ENCODE measurements at regions not wholly inside any gene's neighbourhood (a gene's known extent, or its start where the extent isn't known, plus 50 kb on each side); places are given as distances from the start of the nearest gene placed in this dataset.
"Not testable (repeated sequence)": the region's sequence is repeated elsewhere in the genome, so short reads cannot be mapped to it uniquely, and the experiment has no call there.

DNA sequence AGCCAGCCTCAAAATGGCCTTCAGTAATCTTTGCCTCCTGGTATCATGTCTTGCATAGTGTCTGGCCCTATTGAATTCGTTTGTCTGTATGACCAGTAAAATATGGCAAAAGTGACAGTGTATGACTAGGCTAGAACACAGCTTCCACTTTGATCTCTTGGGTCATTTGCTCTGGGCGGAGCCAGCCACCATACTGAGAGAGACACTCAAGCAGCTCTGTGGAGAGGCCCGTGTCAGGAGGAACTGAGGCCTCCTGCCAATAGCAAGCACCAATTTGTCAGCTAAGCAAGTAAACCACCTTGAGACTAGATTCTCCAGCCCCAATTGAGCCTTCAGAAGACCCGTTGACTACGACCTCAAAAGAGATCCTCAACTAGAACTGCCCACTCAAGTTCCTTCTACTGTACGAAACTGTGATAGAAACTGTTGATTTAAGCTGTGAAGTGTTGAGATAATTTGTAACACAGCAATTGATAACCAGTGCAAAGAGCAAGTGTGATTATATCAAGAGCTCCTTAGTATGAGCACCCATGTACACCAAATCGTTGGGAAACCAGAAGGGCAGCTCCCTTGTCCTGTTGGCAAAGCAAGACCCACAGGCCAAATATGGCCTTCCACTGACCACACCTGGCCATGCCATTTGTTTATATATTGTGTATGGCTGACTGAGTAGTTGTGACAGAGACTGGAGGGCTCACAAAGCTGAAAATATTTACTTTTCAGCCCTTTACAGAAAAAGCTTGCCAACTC is 52.7 kb upstream of the SERBP1 start:
- intact Hi-C loops (cut with DNase I), result no loop called here
- no peak for ATAC-seq
- DNase-seq, result no peak

- no peak for DNase-seq
- intact Hi-C loops (cut with DNase I), result no loop called here
- ATAC-seq, result no peak
Observed at GRCh38 chr1:67484492-67484891, 54.3 kb upstream of the SERBP1 start.

DNA sequence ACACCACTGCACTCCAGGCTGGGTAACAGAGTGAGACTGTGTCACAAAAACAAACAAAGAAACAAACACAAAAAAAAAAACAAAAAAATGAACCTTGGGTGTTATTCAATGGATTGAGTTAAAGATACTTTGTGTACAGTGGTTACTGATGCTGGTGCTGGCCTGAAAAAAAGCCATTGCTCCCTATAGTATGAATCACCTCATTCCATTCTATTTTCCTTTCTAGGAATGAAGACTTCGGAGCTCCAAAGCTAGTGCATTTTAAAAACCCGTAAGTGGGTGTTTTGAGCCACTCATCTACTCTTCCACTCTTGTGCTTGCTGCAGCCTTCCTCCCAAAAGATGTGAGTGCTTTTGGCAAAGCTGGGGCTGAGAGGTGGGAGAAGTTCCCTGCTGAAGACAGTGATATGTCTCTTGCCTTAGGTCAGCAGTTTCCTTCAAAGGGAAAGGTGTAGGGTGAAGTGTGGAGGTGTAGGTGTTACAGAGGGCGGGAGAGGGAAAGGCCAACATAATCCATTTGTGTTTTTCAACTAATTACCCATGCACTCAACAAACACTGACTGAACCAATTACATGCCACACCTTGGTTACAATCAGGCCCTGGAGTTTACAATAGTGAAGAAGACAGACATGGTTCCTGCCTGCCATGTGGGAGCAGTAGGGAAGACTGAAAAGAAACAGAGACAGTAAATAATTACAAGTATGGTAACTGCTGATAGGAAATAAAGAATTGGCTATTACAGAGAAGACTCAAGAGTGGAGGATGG is 55.0 kb upstream of the SERBP1 start:
- intact Hi-C loops (cut with DNase I), result no loop called here
- DNase-seq (no peak), ATAC-seq (no peak)

DNA sequence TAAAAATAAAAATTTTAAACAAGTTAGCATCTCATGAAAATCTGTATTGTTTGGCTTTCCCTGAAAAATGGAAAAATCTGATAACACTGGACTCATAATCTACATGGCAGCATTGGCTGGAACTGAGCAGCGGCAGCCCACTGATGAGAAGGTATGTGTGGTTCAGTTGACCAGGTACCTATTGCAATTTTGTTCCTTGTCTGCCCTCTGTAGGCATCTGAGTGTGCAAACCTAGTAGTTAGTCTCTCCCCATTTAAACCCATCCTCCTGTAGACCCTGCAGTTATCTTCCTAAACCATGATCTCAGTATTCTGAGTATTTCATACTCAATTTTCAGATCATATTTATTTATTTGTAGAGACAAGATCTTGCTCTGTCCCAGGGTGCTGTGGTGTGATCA is 59.4 kb upstream of the SERBP1 start:
- ATAC-seq (peak; percentile 69 to 84), DNase-seq (no peak)
- intact Hi-C loops (cut with DNase I), result loop anchor here (2.0 to 10.0 kb wide), 3 partner anchors 143 to 725 kb away; no protein-coding TSS in a partner anchor

DNA sequence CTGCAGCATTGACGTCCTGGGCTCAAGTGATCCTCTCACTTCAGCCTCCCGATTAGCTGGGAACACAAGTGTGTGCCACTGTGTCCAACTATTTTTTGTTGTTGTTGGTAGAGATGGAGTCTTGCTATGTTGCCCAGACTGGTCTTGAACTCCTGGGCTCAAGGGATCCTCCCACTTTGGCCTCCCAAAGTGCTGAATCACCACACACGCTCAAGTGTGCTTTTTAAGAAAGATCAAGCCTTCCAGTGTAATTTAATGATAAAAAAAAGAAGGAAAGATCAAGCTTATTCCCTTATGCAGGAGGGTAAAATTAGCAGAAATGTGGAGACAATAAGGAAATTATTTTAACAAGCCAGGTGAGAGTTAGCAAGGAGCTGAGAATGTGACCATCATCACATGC is 61.1 kb upstream of the SERBP1 start:
- intact Hi-C loops (cut with DNase I), result loop anchor here (5.0 to 10.0 kb wide), 2 partner anchors 259 to 726 kb away; no protein-coding TSS in a partner anchor
- DNase-seq, result no peak
- ATAC-seq, result no peak

- intact Hi-C loops (cut with DNase I), result loop anchor here (5.0 to 10.0 kb wide), 2 partner anchors 261 to 728 kb away; no protein-coding TSS in a partner anchor
Observed at GRCh38 chr1:67493148-67493547, 62.9 kb upstream of the SERBP1 start.

GRCh38 chr1:67495327-67495726 is 65.1 kb upstream of the SERBP1 start:
- no peak for ATAC-seq
- no peak for DNase-seq
- intact Hi-C loops (cut with DNase I), result loop anchor here in 1 of 2 donors (10.0 kb wide), 1 partner anchor 731 kb away; no protein-coding TSS in a partner anchor

More at GRCh38 chr1:67493148-67493547, 62.9 kb upstream of the SERBP1 start:
- ATAC-seq (no peak), DNase-seq (no peak)

GRCh38 chr1:67496329-67496728 is 66.1 kb upstream of the SERBP1 start:
- intact Hi-C loops (cut with DNase I), result loop anchor here in 1 of 2 donors (10.0 kb wide), 1 partner anchor 732 kb away; no protein-coding TSS in a partner anchor
- no peak for DNase-seq
- no peak for ATAC-seq

- intact Hi-C loops (cut with DNase I), result loop anchor here in 1 of 2 donors (1.0 kb wide), 1 partner anchor 266 kb away; no protein-coding TSS in a partner anchor
- DNase-seq (peak; percentile 84), ATAC-seq (peak; percentile 97 to 98)
Observed at GRCh38 chr1:67500413-67500959, 70.3 kb upstream of the SERBP1 start.

GRCh38 chr1:67503974-67504373 is 73.8 kb upstream of the SERBP1 start:
- intact Hi-C loops (cut with DNase I), result no loop called here
- ATAC-seq (no peak), DNase-seq (no peak)

DNA sequence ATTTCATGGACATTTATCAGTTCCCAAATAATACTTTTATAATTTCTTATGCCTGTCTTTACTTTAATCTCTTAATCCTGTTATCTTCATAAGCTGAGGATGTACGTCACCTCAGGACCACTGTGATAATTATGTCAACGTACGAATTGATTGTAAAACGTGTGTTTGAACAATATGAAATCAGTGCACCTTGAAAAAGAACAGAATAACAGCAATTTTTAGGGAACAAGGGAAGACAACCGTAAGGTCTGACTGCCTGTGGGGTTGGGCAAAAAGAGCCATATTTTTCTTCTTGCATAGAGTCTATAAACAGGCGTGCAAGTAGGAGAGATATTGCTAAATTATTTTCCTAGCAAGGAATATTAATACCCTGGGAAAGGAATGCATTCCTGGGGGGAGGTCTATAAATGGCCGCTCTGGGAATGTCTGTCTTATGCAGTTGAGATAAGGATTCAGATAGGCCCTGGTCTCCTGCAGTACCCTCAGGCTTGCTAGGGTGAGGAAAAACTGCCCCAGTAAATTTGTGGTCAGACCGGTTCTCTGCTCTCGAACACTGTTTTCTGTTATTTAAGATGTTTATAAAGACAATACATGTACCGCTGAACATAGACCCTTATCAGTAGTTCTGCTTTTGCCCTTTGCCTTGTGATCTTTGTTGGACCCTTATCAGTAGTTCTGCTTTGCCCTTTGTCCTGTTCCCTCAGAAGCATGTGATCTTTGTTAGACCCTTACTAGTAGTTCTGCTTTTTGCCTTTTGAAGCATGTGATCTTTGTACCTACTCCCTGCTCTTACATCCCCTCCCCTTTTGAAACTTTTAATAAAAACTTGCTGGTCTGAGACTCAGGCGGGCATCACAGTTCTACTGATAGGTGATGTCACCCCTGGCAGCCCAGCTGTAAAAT is 83.4 kb upstream of the SERBP1 start:
- intact Hi-C loops (cut with DNase I), result not testable (repeated sequence)

GRCh38 chr1:67514300-67514699 is 84.1 kb upstream of the SERBP1 start:
- no peak for ATAC-seq
- no peak for DNase-seq
- intact Hi-C loops (cut with DNase I), result no loop called here

More for the DNA sequence above, 83.4 kb upstream of the SERBP1 start:
- not testable (repeated sequence) for DNase-seq, ATAC-seq

DNA sequence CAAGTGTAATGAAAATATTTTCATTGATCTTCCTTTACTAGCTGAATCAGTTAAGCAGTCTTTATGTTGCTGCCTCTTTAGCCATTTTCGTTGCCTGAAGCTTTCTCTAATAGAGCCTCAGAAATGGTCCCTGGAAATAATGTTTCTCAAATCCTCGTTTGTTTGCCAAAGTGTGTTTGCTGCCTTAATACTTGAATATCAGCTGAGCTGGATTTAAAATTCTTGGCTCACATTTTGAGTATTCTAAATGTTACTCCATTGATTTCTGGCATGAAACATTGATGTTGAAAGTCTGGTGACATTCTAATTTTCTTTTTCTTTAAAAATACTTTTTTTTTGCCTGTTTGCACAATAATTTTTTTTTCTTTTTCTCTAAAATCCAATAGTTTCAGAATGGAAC is 84.6 kb upstream of the SERBP1 start:
- no peak for ATAC-seq
- intact Hi-C loops (cut with DNase I), result no loop called here

GRCh38 chr1:67515324-67516080 is 85.3 kb upstream of the SERBP1 start:
- ATAC-seq (no peak), DNase-seq (no peak)

More for the DNA sequence above, 84.6 kb upstream of the SERBP1 start:
- no peak for DNase-seq

GRCh38 chr1:67517046-67517445 is 86.8 kb upstream of the SERBP1 start:
- DNase-seq, result no peak
- intact Hi-C loops (cut with DNase I), result no loop called here
- ATAC-seq, result no peak

More at GRCh38 chr1:67515324-67516080, 85.3 kb upstream of the SERBP1 start:
- intact Hi-C loops (cut with DNase I), result no loop called here

DNA sequence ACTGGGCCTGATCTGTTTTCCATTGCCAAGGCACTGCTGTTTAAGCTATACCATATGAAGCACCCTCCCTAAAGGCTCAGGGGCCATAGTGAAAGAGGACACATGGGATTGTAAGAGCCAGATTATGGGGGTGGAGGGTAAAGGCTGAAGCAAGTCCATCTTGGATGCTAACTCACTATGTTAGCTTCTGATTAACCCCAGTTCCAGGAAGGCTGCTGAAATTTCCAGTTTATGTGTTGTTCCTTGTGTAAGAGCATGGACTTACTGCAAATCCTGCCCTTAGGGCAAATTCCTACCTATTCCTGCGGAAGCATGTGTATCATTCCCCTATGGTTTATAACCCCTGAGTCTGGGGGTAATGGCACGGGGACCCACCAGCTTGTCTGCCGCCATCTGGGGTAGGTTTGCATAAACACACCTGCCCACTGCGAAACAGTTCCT is 91.8 kb upstream of the SERBP1 start:
- DNase-seq (no peak), ATAC-seq (no peak)
- intact Hi-C loops (cut with DNase I), result no loop called here

- intact Hi-C loops (cut with DNase I), result no loop called here
- ATAC-seq (no peak), DNase-seq (no peak)
Observed at GRCh38 chr1:67522793-67523192, 92.6 kb upstream of the SERBP1 start.
